MCF 10A (cell line): ENCODE measurements at regions not wholly inside any gene's neighbourhood (a gene's known extent, or its start where the extent isn't known, plus 50 kb on each side); places are given as distances from the start of the nearest gene placed in this dataset.

Experiments
- BruUV-seq: library from RNA; stranded (reverse); fragments of 400-500 nt; replicated peaks from 2 replicates; lab custom pipeline; 2021; lab: Mats Ljungman, UMichigan
- CTCF ChIA-PET: fragments of 300-600 bp; sonication (Branson Sonifier 250); formaldehyde crosslinking; extraction: SDS; loops from one replicate; lab custom pipeline; 2021; ENCODE audit warnings: antibody characterized with exemption, inconsistent platforms; lab: Yijun Ruan, JAX
- POLR2A ChIA-PET: fragments of 300-600, 350-650 bp; sonication (Branson Sonifier 250); formaldehyde crosslinking; extraction: SDS; loops from one replicate; lab custom pipeline; 2020; ENCODE audit warnings: antibody characterized with exemption, inconsistent platforms; lab: Yijun Ruan, JAX
- DNase-seq: peaks from one replicate; pipeline ENCODE4 v3.0.0-alpha.2; 2018; ENCODE audit not compliant: unreplicated experiment
- H3K27ac Mint-ChIP-seq: one replicate; pipeline ENCODE4 v1.8.0; 2022; ENCODE audit warnings: mild to moderate bottlenecking, low read depth, mixed read lengths; ENCODE audit not compliant: unreplicated experiment
- H3K27me3 Mint-ChIP-seq: one replicate; pipeline ENCODE4 v1.8.0; 2022; ENCODE audit warnings: mixed read lengths; ENCODE audit not compliant: insufficient read depth, unreplicated experiment
- H3K36me3 Mint-ChIP-seq: one replicate; pipeline ENCODE4 v1.8.0; 2022; ENCODE audit warnings: mild to moderate bottlenecking, moderate library complexity, mixed read lengths; ENCODE audit not compliant: insufficient read depth, unreplicated experiment
- H3K4me1 Mint-ChIP-seq: one replicate; pipeline ENCODE4 v1.8.0; 2022; ENCODE audit warnings: mixed read lengths; ENCODE audit not compliant: insufficient read depth, unreplicated experiment
- H3K4me3 Mint-ChIP-seq: one replicate; pipeline ENCODE4 v1.8.0; 2022; ENCODE audit warnings: mild to moderate bottlenecking, moderate library complexity, mixed read lengths; ENCODE audit not compliant: unreplicated experiment
- H3K9me3 Mint-ChIP-seq: one replicate; pipeline ENCODE4 v1.8.0; 2022; ENCODE audit warnings: mixed read lengths; ENCODE audit not compliant: unreplicated experiment
- CTCF ChIP-seq: fragments of 200-600 bp; IDR thresholded peaks from one replicate; pipeline ENCODE4 v1.8.0; 2022; ENCODE audit warnings: antibody characterized with exemption, mild to moderate bottlenecking; ENCODE audit not compliant: unreplicated experiment
- intact Hi-C: fragments of 100-400 bp; cut with micrococcal nuclease; formaldehyde crosslinking; loops from 2 replicates; pipeline ENCODE4 v1.14.1; 2022

DNA sequence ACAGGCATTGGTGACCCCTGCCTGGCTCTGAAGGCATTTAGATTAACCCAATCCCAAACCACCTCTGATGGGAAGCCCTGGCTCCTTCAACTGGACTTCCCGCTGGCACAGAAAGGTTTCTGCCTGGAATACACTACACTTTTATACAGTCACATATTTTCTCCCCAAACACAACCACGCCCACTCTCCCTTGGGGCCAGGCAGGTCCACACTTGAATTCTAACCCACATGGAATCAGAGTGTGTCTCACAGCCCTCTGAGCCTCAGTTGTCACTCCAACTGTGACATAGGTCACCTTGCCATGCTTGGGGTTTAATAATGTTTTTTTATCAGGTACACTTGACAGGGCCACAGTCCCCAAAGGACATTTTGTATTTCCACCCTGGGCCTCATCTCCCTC lies 368.6 kb downstream of the BCL11B start:
- ChIA-PET POLR2A (interaction anchor here (2.0 to 4.4 kb wide), 2 partner anchors 50 to 405 kb away, joined by 6 to 36 read pairs; no protein-coding TSS in a partner anchor), CTCF (interaction anchor here (1.1 kb wide), 1 partner anchor 50 kb away, joined by 3 read pairs; no protein-coding TSS in a partner anchor)
- Mint-ChIP-seq H3K27me3 (no peaks in the 10 kb centered on the region), H3K36me3 (peaks cover 6% of the 10 kb centered on the region), H3K4me1 (peaks cover 49% of the 10 kb centered on the region), H3K27ac (peak overlapping the region; percentile 17), H3K9me3 (no peaks in the 10 kb centered on the region), H3K4me3 (peak overlapping the region; percentile 30)
- intact Hi-C loops: loop anchor here (10.0 kb wide), 1 partner anchor 361 kb away; no protein-coding TSS in a partner anchor
- peak; percentile 82 for DNase-seq
- no peak for TF ChIP-seq CTCF
- no TSS peak for BruUV-seq

GRCh38 chr14:98904677-98905076 lies 367.3 kb downstream of the BCL11B start:
- BruUV-seq: no TSS peak
- intact Hi-C loops: loop anchor here (5.0 to 10.0 kb wide), 2 partner anchors 288 to 360 kb away; no protein-coding TSS in a partner anchor
- TF ChIP-seq CTCF: no peak
- peaks cover 56% of the 10 kb centered on the region for H3K4me1 Mint-ChIP-seq
- no peak overlapping the region for H3K27ac Mint-ChIP-seq
- POLR2A ChIA-PET: interaction anchor here (0.7 to 4.4 kb wide), 8 partner anchors 10 to 407 kb away, joined by 3 to 36 read pairs (median 6); no protein-coding TSS in a partner anchor
- no peaks in the 10 kb centered on the region for H3K9me3 Mint-ChIP-seq
- peak; percentile 79 for DNase-seq
- H3K4me3 Mint-ChIP-seq: no peak overlapping the region
- CTCF ChIA-PET: interaction anchor here (1.2 kb wide), 1 partner anchor 928 kb away, joined by 3 read pairs; no protein-coding TSS in a partner anchor
- peaks cover 6% of the 10 kb centered on the region for H3K36me3 Mint-ChIP-seq
- H3K27me3 Mint-ChIP-seq: no peaks in the 10 kb centered on the region

GRCh38 chr14:98906123-98906995 lies 365.6 kb downstream of the BCL11B start:
- BruUV-seq: no TSS peak
- intact Hi-C loops: loop anchor here (1.0 to 10.0 kb wide), 4 partner anchors 50 to 358 kb away; no protein-coding TSS in a partner anchor
- H3K36me3 Mint-ChIP-seq: peaks cover 6% of the 10 kb centered on the region
- H3K27ac Mint-ChIP-seq: peak overlapping the region; percentile 80
- no peaks in the 10 kb centered on the region for H3K27me3 Mint-ChIP-seq
- CTCF ChIA-PET: interaction anchor here (0.6 to 1.3 kb wide), 7 partner anchors 15 to 408 kb away, joined by 3 to 4 read pairs (median 3); no protein-coding TSS in a partner anchor
- no peak for TF ChIP-seq CTCF
- H3K4me1 Mint-ChIP-seq: peaks cover 52% of the 10 kb centered on the region
- peak overlapping the region; percentile 28 for H3K4me3 Mint-ChIP-seq
- DNase-seq: peak; percentile 96
- POLR2A ChIA-PET: interaction anchor here (0.6 to 4.4 kb wide), 16 partner anchors 9 to 409 kb away, joined by 3 to 36 read pairs (median 4); no protein-coding TSS in a partner anchor
- no peaks in the 10 kb centered on the region for H3K9me3 Mint-ChIP-seq

GRCh38 chr14:98907271-98907670 lies 364.7 kb downstream of the BCL11B start:
- no peak for DNase-seq
- BruUV-seq: no TSS peak
- TF ChIP-seq CTCF: no peak
- intact Hi-C loops: loop anchor here (2.0 to 10.0 kb wide), 3 partner anchors 50 to 358 kb away; no protein-coding TSS in a partner anchor
- H3K36me3 Mint-ChIP-seq: peaks cover 6% of the 10 kb centered on the region
- H3K27me3 Mint-ChIP-seq: no peaks in the 10 kb centered on the region
- peaks cover 49% of the 10 kb centered on the region for H3K4me1 Mint-ChIP-seq
- peak overlapping the region; percentile 28 for H3K4me3 Mint-ChIP-seq
- no peaks in the 10 kb centered on the region for H3K9me3 Mint-ChIP-seq
- peak overlapping the region; percentile 80 for H3K27ac Mint-ChIP-seq
- CTCF ChIA-PET: interaction anchor here (0.5 to 1.2 kb wide), 4 partner anchors 14 to 409 kb away, joined by 3 to 4 read pairs (median 4); no protein-coding TSS in a partner anchor
- POLR2A ChIA-PET: interaction anchor here (0.6 to 4.4 kb wide), 9 partner anchors 9 to 409 kb away, joined by 3 to 36 read pairs (median 7); no protein-coding TSS in a partner anchor
